AG08395 (cell line): ENCODE measurements at regions not wholly inside any gene's neighbourhood (a gene's known extent, or its start where the extent isn't known, plus 50 kb on each side); places are given as distances from the start of the nearest gene placed in this dataset.

Experiments used
- DNase-seq: peaks from one replicate; pipeline ENCODE4 v3.0.0; 2012; ENCODE audit warnings: mixed read lengths, low spot score

- DNase-seq = no peak
Observed at GRCh38 chr2:148567716-148568115, 76.8 kb upstream of the EPC2 start.

DNA sequence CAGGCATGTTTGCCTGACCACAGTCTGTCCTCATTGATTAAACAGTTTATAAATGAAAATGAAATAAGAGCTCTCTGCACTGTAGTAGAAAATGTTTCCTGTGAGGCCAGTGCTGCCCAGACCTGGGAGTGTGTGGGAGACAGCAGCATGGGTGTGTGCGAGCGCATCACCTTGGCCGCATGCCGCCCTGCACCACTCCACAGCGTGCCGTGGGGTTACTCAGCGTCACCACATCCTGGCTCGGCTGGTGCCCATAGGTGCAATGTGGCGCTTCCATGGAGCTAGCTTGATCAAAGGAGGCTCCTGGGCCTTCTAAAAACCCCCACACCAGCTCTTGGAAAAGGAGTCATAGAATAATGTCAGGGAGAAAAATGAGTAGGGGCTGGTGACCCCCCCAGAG lies 76.0 kb upstream of the EPC2 start:
- DNase-seq = no peak

GRCh38 chr2:148569221-148569620 lies 75.3 kb upstream of the EPC2 start:
- DNase-seq = no peak

- DNase-seq = no peak
Observed at GRCh38 chr2:148570989-148571388, 73.6 kb upstream of the EPC2 start.

- no peak for DNase-seq
Observed at GRCh38 chr2:148577845-148578492, 66.6 kb upstream of the EPC2 start.

- no peak for DNase-seq
Observed at GRCh38 chr2:148578493-148578884, 66.1 kb upstream of the EPC2 start.

DNA sequence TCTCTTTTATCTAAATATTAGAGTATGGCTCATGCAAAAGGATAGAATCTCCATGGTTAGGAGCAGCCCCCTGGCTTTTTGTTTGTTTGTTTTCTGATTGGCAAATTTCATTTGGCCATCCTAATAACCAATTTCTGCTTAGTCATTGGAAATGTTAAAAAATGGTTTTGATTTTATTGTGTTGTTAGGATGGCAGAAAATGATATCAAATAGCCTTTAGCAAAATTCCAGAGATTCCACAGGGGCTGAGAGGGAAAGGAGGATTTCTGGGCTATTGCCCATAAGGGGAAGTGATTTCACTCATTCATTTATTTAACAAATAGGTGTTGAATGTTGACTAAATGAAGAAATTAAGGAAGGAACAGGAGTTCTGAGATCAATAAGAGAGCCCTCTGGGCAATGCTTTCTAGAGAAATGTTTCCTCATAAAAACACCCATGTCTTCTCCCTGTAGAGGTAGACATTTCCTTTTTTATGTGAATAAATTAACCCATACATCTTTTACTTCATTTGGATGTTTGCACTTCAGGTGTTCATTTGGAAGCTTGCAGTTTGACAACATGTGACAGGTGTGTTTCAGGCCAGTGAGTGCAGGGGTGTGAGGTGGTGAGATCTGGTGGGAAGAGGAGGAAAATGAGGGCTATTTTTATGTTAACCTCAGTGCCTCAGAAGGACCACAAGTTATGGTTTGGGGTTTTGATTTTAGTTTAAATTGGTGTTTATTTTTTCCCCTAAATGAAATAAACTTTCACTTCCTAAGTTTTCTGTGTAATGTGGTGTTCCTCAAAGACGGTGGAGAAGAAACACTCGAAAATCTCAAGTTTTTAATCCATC lies 61.7 kb upstream of the EPC2 start:
- no peak for DNase-seq

DNA sequence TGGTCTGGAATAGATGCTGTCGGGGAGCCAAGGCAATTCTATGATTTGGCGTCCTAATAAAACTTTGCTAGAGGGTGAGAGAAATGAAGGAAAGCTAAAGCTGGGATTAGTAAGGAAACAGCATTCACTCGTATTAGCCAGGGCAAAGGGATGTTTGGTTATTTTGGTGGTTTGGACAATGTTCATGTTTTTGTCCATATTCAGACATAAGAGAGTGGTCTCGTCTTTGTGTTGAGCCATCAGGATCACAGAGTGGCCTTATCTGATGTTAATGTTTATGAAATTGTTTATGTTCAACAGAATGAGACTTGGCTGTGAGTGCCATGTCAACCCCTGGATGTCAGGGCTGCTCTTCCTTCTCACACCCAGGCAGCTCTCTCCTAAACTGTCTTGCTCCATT lies 58.9 kb upstream of the EPC2 start:
- no peak for DNase-seq

- no peak for DNase-seq
Observed at GRCh38 chr2:148586522-148587128, 57.9 kb upstream of the EPC2 start.

- DNase-seq = no peak
Observed at GRCh38 chr2:148590612-148591011, 53.9 kb upstream of the EPC2 start.

DNA sequence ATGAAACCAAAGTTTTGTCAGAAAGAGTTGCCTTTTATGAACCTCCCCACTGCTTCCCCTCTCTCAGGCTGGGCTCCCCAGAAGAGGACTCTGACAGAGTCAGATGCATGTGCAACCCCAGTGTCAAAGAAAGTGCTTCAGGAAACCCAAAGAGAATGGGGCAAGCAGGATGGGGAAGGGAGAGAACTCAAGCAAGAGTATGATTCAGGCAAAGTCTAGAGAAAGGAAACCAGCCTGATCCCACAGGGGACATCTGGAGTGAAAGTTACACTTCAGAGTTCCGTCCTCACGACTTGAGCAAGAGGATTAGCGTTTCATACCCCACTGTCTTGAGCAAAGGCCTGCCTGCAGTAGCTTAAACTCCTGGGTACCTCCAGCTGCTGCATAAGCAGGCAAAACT lies 51.8 kb upstream of the EPC2 start:
- DNase-seq = no peak

DNA sequence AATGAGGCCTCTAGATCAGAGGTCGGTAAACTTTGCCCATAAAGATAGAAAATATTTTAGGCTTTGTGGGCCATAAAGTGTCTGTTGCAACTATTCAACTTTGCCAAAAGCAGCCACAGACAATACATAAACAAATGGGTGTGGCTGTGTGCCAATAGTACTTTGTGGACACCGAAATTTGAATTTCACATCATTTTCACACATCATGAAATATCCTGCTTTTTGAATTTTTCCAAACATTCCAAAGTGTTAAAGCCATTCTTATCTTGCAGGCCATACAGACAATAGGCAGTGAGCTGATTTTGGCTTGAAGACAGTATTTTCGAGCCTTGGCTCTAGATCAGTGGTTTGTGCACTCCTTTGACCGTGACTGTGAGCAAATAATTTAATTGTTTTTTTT lies 51.1 kb upstream of the EPC2 start:
- peak; percentile 23 for DNase-seq

GRCh38 chr2:148594216-148594615 lies 50.3 kb upstream of the EPC2 start:
- DNase-seq = no peak
